Posterior cingulate gyrus (tissue), 11 donors: ENCODE measurements at regions not wholly inside any gene's neighbourhood (a gene's known extent, or its start where the extent isn't known, plus 50 kb on each side); places are given as distances from the start of the nearest gene placed in this dataset.

Source experiments
- DNase-seq, 10 donors: peaks; one replicate each; pipeline versions ENCODE4 v3.0.0 to v3.0.0-alpha.2; 2020 to 2021; ENCODE audit warnings: mixed read lengths in 3 of 10
- intact Hi-C: fragments of 100-400 bp; cut with DNase I; formaldehyde crosslinking; loops from one replicate; pipeline ENCODE4 v1.15.1; 2023

- DNase-seq = no peak
- intact Hi-C loops = no loop called here
These were observed 56.0 kb upstream of the OR5AK2 start for GRCh38 chr11:56932572-56933220.

GRCh38 chr11:56923116-56923515 lies 65.6 kb upstream of the OR5AK2 start:
- intact Hi-C loops = no loop called here
- no peak for DNase-seq

GRCh38 chr11:56922421-56922820 lies 66.3 kb upstream of the OR5AK2 start:
- intact Hi-C loops = no loop called here

GRCh38 chr11:56917708-56918400 lies 70.9 kb upstream of the OR5AK2 start:
- no peak for DNase-seq
- intact Hi-C loops = no loop called here

More at GRCh38 chr11:56922421-56922820, 66.3 kb upstream of the OR5AK2 start:
- DNase-seq = no peak

- DNase-seq = no peak
- intact Hi-C loops = no loop called here
These were observed 72.1 kb upstream of the OR5AK2 start for GRCh38 chr11:56916587-56916986.

GRCh38 chr11:56916162-56916561 lies 72.6 kb upstream of the OR5AK2 start:
- intact Hi-C loops = no loop called here
- no peak for DNase-seq

GRCh38 chr11:56911312-56911711 lies 77.4 kb upstream of the OR5AK2 start:
- intact Hi-C loops = no loop called here
- DNase-seq = no peak

- peak in 6 of 10 donors; percentile 2 to 78 (median 18) for DNase-seq
- intact Hi-C loops = no loop called here
These were observed 77.9 kb upstream of the OR5AK2 start for GRCh38 chr11:56910785-56911184.

- intact Hi-C loops = no loop called here
- no peak for DNase-seq
These were observed 78.5 kb upstream of the OR5AK2 start for GRCh38 chr11:56910046-56910773.

- no peak for DNase-seq
- intact Hi-C loops = no loop called here
These were observed 79.2 kb upstream of the OR5AK2 start for GRCh38 chr11:56909563-56909962.

- peak in 2 of 10 donors; percentile 47 to 62 for DNase-seq
- intact Hi-C loops = no loop called here
These were observed 79.6 kb upstream of the OR5AK2 start for GRCh38 chr11:56909080-56909479.

GRCh38 chr11:56906683-56907148 lies 82.0 kb upstream of the OR5AK2 start:
- intact Hi-C loops = no loop called here
- no peak for DNase-seq

- intact Hi-C loops = no loop called here
- DNase-seq = no peak
These were observed 82.8 kb upstream of the OR5AK2 start for GRCh38 chr11:56905936-56906335.

GRCh38 chr11:56905442-56905841 lies 83.3 kb upstream of the OR5AK2 start:
- no peak for DNase-seq
- intact Hi-C loops = no loop called here

- intact Hi-C loops = no loop called here
- no peak for DNase-seq
These were observed 89.9 kb upstream of the OR5AK2 start for GRCh38 chr11:56898856-56899255.

- intact Hi-C loops = no loop called here
- DNase-seq = peak in 1 of 10 donors; percentile 61
These were observed 98.0 kb upstream of the OR5AK2 start for GRCh38 chr11:56890584-56891305.

GRCh38 chr11:56889986-56890385 lies 98.7 kb upstream of the OR5AK2 start:
- intact Hi-C loops = no loop called here
- DNase-seq = no peak

- intact Hi-C loops = no loop called here
- DNase-seq = no peak
These were observed 100.8 kb upstream of the OR5AK2 start for GRCh38 chr11:56887940-56888339.

- intact Hi-C loops = no loop called here
- no peak for DNase-seq
These were observed 102.3 kb upstream of the OR5AK2 start for GRCh38 chr11:56886455-56886854.

- intact Hi-C loops = no loop called here
- no peak for DNase-seq
These were observed 102.9 kb upstream of the OR5AK2 start for GRCh38 chr11:56885854-56886253.

GRCh38 chr11:56885177-56885576 lies 103.5 kb upstream of the OR5AK2 start:
- no peak for DNase-seq
- intact Hi-C loops = no loop called here
